ENCODE measurements at regions not wholly inside any gene's neighbourhood (a gene's known extent, or its start where the extent isn't known, plus 50 kb on each side); places are given as distances from the start of the nearest gene placed in this dataset.

GRCh38 chr6:168159506-168159905, 80.5 kb upstream of the FRMD1 start:
- Histone ChIP-seq H3K27me3 (ENCODE audit: control insufficient read depth, insufficient read depth, low read length) (no peaks in the 10 kb centered on the region), H3K27ac (ENCODE audit: insufficient read depth, low read length) (no peak overlapping the region), H4K20me1 (ENCODE audit: insufficient read depth, low read length) (no peaks in the 10 kb centered on the region), H3K23ac (ENCODE audit: low read depth, low read length) (no peak overlapping the region), H3K56ac (ENCODE audit: extremely low read depth, insufficient read depth, low read length) (no peak overlapping the region), H2AK9ac (replicated peaks; ENCODE audit: low read depth, low read length, poor library complexity) (no peak overlapping the region), H3K4me1 (ENCODE audit: control insufficient read depth, insufficient read depth, low read length) (peaks cover 11% of the 10 kb centered on the region), H3K14ac (replicated peaks; ENCODE audit: low read depth, low read length) (no peak overlapping the region), H3K4me3 (ENCODE audit: insufficient read depth, low read depth, low read length) (no peak overlapping the region), H3K9me3 (ENCODE audit: control insufficient read depth, insufficient read depth, low read length) (no peaks in the 10 kb centered on the region), H2BK20ac (ENCODE audit: low read depth, low read length) (no peak overlapping the region), H3K9ac (ENCODE audit: low read depth, low read length) (no peak overlapping the region), H2BK15ac (ENCODE audit: low read depth, low read length) (no peak overlapping the region), H4K5ac (ENCODE audit: low read depth, low read length) (no peak overlapping the region), H3K9me1 (ENCODE audit: insufficient read depth, low read length) (no peaks in the 10 kb centered on the region), H2BK5ac (ENCODE audit: low read depth, low read length, poor library complexity, severe bottlenecking) (no peak overlapping the region), H2AFZ (replicated peaks; ENCODE audit: low read length, poor library complexity) (no peak overlapping the region), H3K4ac (ENCODE audit: low read depth, low read length) (no peak overlapping the region), H3K18ac (ENCODE audit: low read depth, low read length) (no peak overlapping the region), H3K4me2 (ENCODE audit: low read depth, low read length) (no peak overlapping the region), H4K91ac (ENCODE audit: insufficient read depth, low read depth, low read length) (no peak overlapping the region), H2AK5ac (ENCODE audit: low read depth, low read length) (no peak overlapping the region), H2BK120ac (ENCODE audit: low read depth, low read length) (no peak overlapping the region), H4K8ac (ENCODE audit: low read depth in 2 of 2, low read length in 2 of 2) (no peak overlapping the region), H3K79me1 (ENCODE audit: low read depth in 1 of 2, low read length in 2 of 2) (no peaks in the 10 kb centered on the region), H3K36me3 (ENCODE audit: control insufficient read depth, insufficient read depth, low read length) (no peaks in the 10 kb centered on the region)
- no CpG with 5 or more reads among the region's 8 CpGs for WGBS, 2 experiments (ENCODE audit: extremely low coverage in 2 of 2, insufficient read length in 1 of 2)
- ChIA-PET CTCF (no interaction called here), POLR2A (ENCODE audit: unreplicated experiment) (no interaction called here)
- no TSS peak for BruUV-seq (replicated peaks)
- intact Hi-C loops (cut with micrococcal nuclease) (loop anchor here (10.0 kb wide), 1 partner anchor 1365 kb away; no protein-coding TSS in a partner anchor), dilution Hi-C loops (cut with HindIII; ENCODE audit: low sequenced_read_pairs, unreplicated experiment) (no loop called here), in situ Hi-C loops (cut with MboI; ENCODE audit: low sequenced_read_pairs) (no loop called here)
- no peak for TF ChIP-seq MXI1 (IDR thresholded peaks at IDR 0.05; ENCODE audit: borderline replicate concordance, low read depth, low read length)
- TF ChIP-seq MAFK (IDR thresholded peaks at IDR 0.05; ENCODE audit: low read depth, low read length) = no peak
- no peak for TF ChIP-seq SMC3 (IDR thresholded peaks at IDR 0.05; ENCODE audit: low read depth, low read length)
- no peak for TF ChIP-seq BHLHE40 (IDR thresholded peaks at IDR 0.05; ENCODE audit: low read depth, low read length)
- no peak for TF ChIP-seq FOS (IDR thresholded peaks at IDR 0.05; ENCODE audit: low read depth, low read length)
- no peak for TF ChIP-seq POLR2A (IDR thresholded peaks at IDR 0.05; ENCODE audit: low read depth, low read length)
- TF ChIP-seq CHD1 (IDR thresholded peaks at IDR 0.05; ENCODE audit: low read depth, low read length) = no peak
- TF ChIP-seq RFX5 (IDR thresholded peaks at IDR 0.05; ENCODE audit: low read depth, low read length) = no peak
- TF ChIP-seq RAD21 (IDR thresholded peaks at IDR 0.05; ENCODE audit: low read length) = no peak
- no peak for TF ChIP-seq RCOR1 (IDR thresholded peaks at IDR 0.05; ENCODE audit: insufficient replicate concordance, low read length)
- TF ChIP-seq MAZ (IDR thresholded peaks at IDR 0.05; ENCODE audit: borderline replicate concordance, low read depth, low read length) = no peak
- TF ChIP-seq NFE2L2 (IDR thresholded peaks at IDR 0.05; ENCODE audit: low read depth, low read length) = no peak
- TF ChIP-seq, protein P1, sequence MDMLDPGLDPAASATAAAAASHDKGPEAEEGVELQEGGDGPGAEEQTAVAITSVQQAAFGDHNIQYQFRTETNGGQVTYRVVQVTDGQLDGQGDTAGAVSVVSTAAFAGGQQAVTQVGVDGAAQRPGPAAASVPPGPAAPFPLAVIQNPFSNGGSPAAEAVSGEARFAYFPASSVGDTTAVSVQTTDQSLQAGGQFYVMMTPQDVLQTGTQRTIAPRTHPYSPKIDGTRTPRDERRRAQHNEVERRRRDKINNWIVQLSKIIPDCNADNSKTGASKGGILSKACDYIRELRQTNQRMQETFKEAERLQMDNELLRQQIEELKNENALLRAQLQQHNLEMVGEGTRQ (IDR thresholded peaks at IDR 0.05; ENCODE audit: low read depth, low read length) = no peak
- no peak for TF ChIP-seq CEBPB (IDR thresholded peaks at IDR 0.05; ENCODE audit: low read depth, low read length)
- TF ChIP-seq, protein P2, sequence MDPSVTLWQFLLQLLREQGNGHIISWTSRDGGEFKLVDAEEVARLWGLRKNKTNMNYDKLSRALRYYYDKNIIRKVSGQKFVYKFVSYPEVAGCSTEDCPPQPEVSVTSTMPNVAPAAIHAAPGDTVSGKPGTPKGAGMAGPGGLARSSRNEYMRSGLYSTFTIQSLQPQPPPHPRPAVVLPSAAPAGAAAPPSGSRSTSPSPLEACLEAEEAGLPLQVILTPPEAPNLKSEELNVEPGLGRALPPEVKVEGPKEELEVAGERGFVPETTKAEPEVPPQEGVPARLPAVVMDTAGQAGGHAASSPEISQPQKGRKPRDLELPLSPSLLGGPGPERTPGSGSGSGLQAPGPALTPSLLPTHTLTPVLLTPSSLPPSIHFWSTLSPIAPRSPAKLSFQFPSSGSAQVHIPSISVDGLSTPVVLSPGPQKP (IDR thresholded peaks at IDR 0.05; ENCODE audit: borderline replicate concordance, low read depth, low read length) = no peak
- no peak for TF ChIP-seq CTCF (conservative IDR thresholded peaks at IDR 0.05; ENCODE audit: low read depth, low read length)
- DNase-seq (no peak), ATAC-seq (ENCODE audit: low read depth) (no peak)

Measured in IMR-90 (cell line).